H4 (cell line): ENCODE measurements at regions not wholly inside any gene's neighbourhood (a gene's known extent, or its start where the extent isn't known, plus 50 kb on each side); places are given as distances from the start of the nearest gene placed in this dataset.
"Not testable (repeated sequence)": the region's sequence is repeated elsewhere in the genome, so short reads cannot be mapped to it uniquely, and the experiment has no call there.

Experiments
- DNase-seq: peaks from one replicate; pipeline ENCODE4 v3.0.0-alpha.2; 2015; ENCODE audit warnings: low spot score

GRCh38 chr6:157727629-157728182 is 95.3 kb upstream of the SNX9 start:
- DNase-seq = no peak

- DNase-seq = no peak
Measured at GRCh38 chr6:157728183-157728881, 94.7 kb upstream of the SNX9 start.

GRCh38 chr6:157731221-157731620 is 91.8 kb upstream of the SNX9 start:
- no peak for DNase-seq

GRCh38 chr6:157732007-157732406 is 91.0 kb upstream of the SNX9 start:
- no peak for DNase-seq

- no peak for DNase-seq
Measured at GRCh38 chr6:157732416-157733161, 90.5 kb upstream of the SNX9 start.

- not testable (repeated sequence) for DNase-seq
Measured at GRCh38 chr6:157736555-157736954, 86.5 kb upstream of the SNX9 start.

- DNase-seq = no peak
Measured at GRCh38 chr6:157741321-157741947, 81.6 kb upstream of the SNX9 start.

GRCh38 chr6:157741948-157742556 is 81.0 kb upstream of the SNX9 start:
- DNase-seq = no peak

- no peak for DNase-seq
Measured at GRCh38 chr6:157744102-157744601, 78.9 kb upstream of the SNX9 start.

- DNase-seq = no peak
Measured at GRCh38 chr6:157746897-157747296, 76.1 kb upstream of the SNX9 start.

GRCh38 chr6:157747370-157747769 is 75.7 kb upstream of the SNX9 start:
- no peak for DNase-seq

GRCh38 chr6:157748839-157749571 is 74.0 kb upstream of the SNX9 start:
- no peak for DNase-seq

- DNase-seq = not testable (repeated sequence)
Measured at GRCh38 chr6:157750973-157751372, 72.1 kb upstream of the SNX9 start.

- no peak for DNase-seq
Measured at GRCh38 chr6:157751547-157752200, 71.4 kb upstream of the SNX9 start.

GRCh38 chr6:157752879-157753278 is 70.2 kb upstream of the SNX9 start:
- not testable (repeated sequence) for DNase-seq

- DNase-seq = no peak
Measured at GRCh38 chr6:157753291-157753690, 69.8 kb upstream of the SNX9 start.

- DNase-seq = not testable (repeated sequence)
Measured at GRCh38 chr6:157753801-157754200, 69.2 kb upstream of the SNX9 start.

GRCh38 chr6:157754351-157754750 is 68.7 kb upstream of the SNX9 start:
- no peak for DNase-seq

GRCh38 chr6:157755032-157755745 is 67.9 kb upstream of the SNX9 start:
- no peak for DNase-seq
